Activated naive CD4-positive, alpha-beta T cell treated with anti-CD3 and anti-CD28 coated beads, Interleukin-2, amount 50 U/mL, for 72 hours (primary cell): ENCODE measurements at regions not wholly inside any gene's neighbourhood (a gene's known extent, or its start where the extent isn't known, plus 50 kb on each side); places are given as distances from the start of the nearest gene placed in this dataset.
"Not testable (repeated sequence)": the region's sequence is repeated elsewhere in the genome, so short reads cannot be mapped to it uniquely, and the experiment has no call there.

Experiments
- ATAC-seq, 2 donors: fragments of 150-1000 bp; cut with Tn5 transposase; 2 replicates each; pipeline ENCODE4 v1.10.0; 2021; ENCODE audit warnings: mild to moderate bottlenecking in 2 of 2, moderate library complexity in 2 of 2
- DNase-seq, 2 donors: peaks; one replicate each; pipeline ENCODE4 v3.0.0; 2021 to 2022; ENCODE audit warnings: low spot score in 2 of 2
- H3K27ac Mint-ChIP-seq, 2 donors: one replicate each; pipeline ENCODE4 v1.8.0; 2022; ENCODE audit warnings: mild to moderate bottlenecking in 2 of 2, mixed read lengths in 2 of 2
- H3K36me3 Mint-ChIP-seq, 2 donors: one replicate each; pipeline ENCODE4 v1.8.0; 2022; ENCODE audit warnings: mixed read lengths in 2 of 2
- H3K9me3 Mint-ChIP-seq, 2 donors: one replicate each; pipeline ENCODE4 v1.8.0; 2022; ENCODE audit warnings: mixed read lengths in 2 of 2

GRCh38 chr18:46220116-46220515 is 115.9 kb downstream of the HAUS1 start:
- Mint-ChIP-seq H3K36me3 (peaks cover 18 to 39% of the 10 kb centered on the region in 2 donors), H3K9me3 (no peaks in the 10 kb centered on the region), H3K27ac (no peak overlapping the region)
- no peak for ATAC-seq
- no peak for DNase-seq

GRCh38 chr18:46222093-46222492 is 117.9 kb downstream of the HAUS1 start:
- no peak for ATAC-seq

GRCh38 chr18:46222710-46223360 is 118.7 kb downstream of the HAUS1 start:
- peak; percentile 22 to 24 for ATAC-seq
- DNase-seq: no peak
- Mint-ChIP-seq H3K36me3 (peaks cover 7 to 21% of the 10 kb centered on the region in 2 donors), H3K27ac (peak overlapping the region; percentile 40 to 72), H3K9me3 (no peaks in the 10 kb centered on the region)

More at GRCh38 chr18:46222093-46222492, 117.9 kb downstream of the HAUS1 start:
- H3K9me3 Mint-ChIP-seq: no peaks in the 10 kb centered on the region
- no peak overlapping the region for H3K27ac Mint-ChIP-seq
- DNase-seq: no peak
- H3K36me3 Mint-ChIP-seq: peaks cover 7 to 23% of the 10 kb centered on the region in 2 donors

GRCh38 chr18:46224181-46224775 is 120.1 kb downstream of the HAUS1 start:
- H3K27ac Mint-ChIP-seq: no peak overlapping the region
- no peak for DNase-seq
- ATAC-seq: peak in 1 of 2 donors; percentile 32
- peaks cover 0 to 10% of the 10 kb centered on the region in 2 donors for H3K36me3 Mint-ChIP-seq
- no peaks in the 10 kb centered on the region for H3K9me3 Mint-ChIP-seq

GRCh38 chr18:46226461-46226860 is 122.3 kb downstream of the HAUS1 start:
- DNase-seq: no peak
- Mint-ChIP-seq H3K27ac (no peak overlapping the region), H3K36me3 (peaks cover 0 to 9% of the 10 kb centered on the region in 2 donors), H3K9me3 (no peaks in the 10 kb centered on the region)
- no peak for ATAC-seq

GRCh38 chr18:46229641-46230040 is 125.5 kb downstream of the HAUS1 start:
- not testable (repeated sequence) for DNase-seq, H3K9me3 Mint-ChIP-seq

GRCh38 chr18:46236156-46236555 is 132.0 kb downstream of the HAUS1 start:
- DNase-seq: no peak
- Mint-ChIP-seq H3K9me3 (no peaks in the 10 kb centered on the region), H3K36me3 (peaks cover 0 to 6% of the 10 kb centered on the region in 2 donors), H3K27ac (no peak overlapping the region)
- ATAC-seq: no peak

More at GRCh38 chr18:46229641-46230040, 125.5 kb downstream of the HAUS1 start:
- peak overlapping the region in 1 of 2 donors; percentile 72 for H3K27ac Mint-ChIP-seq
- H3K36me3 Mint-ChIP-seq, ATAC-seq: not testable (repeated sequence)

- Mint-ChIP-seq H3K36me3 (peaks cover 0 to 6% of the 10 kb centered on the region in 2 donors), H3K9me3 (no peaks in the 10 kb centered on the region), H3K27ac (no peak overlapping the region)
- no peak for DNase-seq
- no peak for ATAC-seq
These were observed 133.7 kb downstream of the HAUS1 start for GRCh38 chr18:46237891-46238290.

- H3K27ac Mint-ChIP-seq: no peak overlapping the region
- DNase-seq (no peak), ATAC-seq (no peak)
- no peaks in the 10 kb centered on the region for H3K9me3 Mint-ChIP-seq
- peaks cover 0 to 6% of the 10 kb centered on the region in 2 donors for H3K36me3 Mint-ChIP-seq
These were observed 135.4 kb downstream of the HAUS1 start for GRCh38 chr18:46239549-46239948.

- Mint-ChIP-seq H3K36me3 (peaks cover 0 to 6% of the 10 kb centered on the region in 2 donors), H3K27ac (no peak overlapping the region), H3K9me3 (no peaks in the 10 kb centered on the region)
- no peak for ATAC-seq
- no peak for DNase-seq
These were observed 135.8 kb downstream of the HAUS1 start for GRCh38 chr18:46239998-46240397.

- not testable (repeated sequence) for ATAC-seq, DNase-seq, H3K9me3 Mint-ChIP-seq, H3K27ac Mint-ChIP-seq, H3K36me3 Mint-ChIP-seq
These were observed 137.2 kb downstream of the HAUS1 start for GRCh38 chr18:46241393-46241792.

- Mint-ChIP-seq H3K27ac (no peak overlapping the region), H3K36me3 (peaks cover 0 to 6% of the 10 kb centered on the region in 2 donors), H3K9me3 (no peaks in the 10 kb centered on the region)
- DNase-seq: no peak
- no peak for ATAC-seq
These were observed 138.0 kb downstream of the HAUS1 start for GRCh38 chr18:46242183-46242582.

GRCh38 chr18:46243095-46243494 is 138.9 kb downstream of the HAUS1 start:
- ATAC-seq (no peak), DNase-seq (no peak)
- H3K9me3 Mint-ChIP-seq: no peaks in the 10 kb centered on the region
- H3K36me3 Mint-ChIP-seq: peaks cover 0 to 11% of the 10 kb centered on the region in 2 donors
- no peak overlapping the region for H3K27ac Mint-ChIP-seq

- Mint-ChIP-seq H3K36me3 (peaks cover 0 to 15% of the 10 kb centered on the region in 2 donors), H3K27ac (no peak overlapping the region), H3K9me3 (peaks cover 0 to 1% of the 10 kb centered on the region in 2 donors)
- ATAC-seq (no peak), DNase-seq (no peak)
These were observed 139.5 kb downstream of the HAUS1 start for GRCh38 chr18:46243673-46244072.

- no peak for DNase-seq
- Mint-ChIP-seq H3K9me3 (peaks cover 0 to 5% of the 10 kb centered on the region in 2 donors), H3K36me3 (peaks cover 0 to 13% of the 10 kb centered on the region in 2 donors), H3K27ac (peak overlapping the region in 1 of 2 donors; percentile 35)
- no peak for ATAC-seq
These were observed 141.9 kb downstream of the HAUS1 start for GRCh38 chr18:46246101-46246500.

GRCh38 chr18:46247942-46248341 is 143.8 kb downstream of the HAUS1 start:
- Mint-ChIP-seq H3K9me3 (peaks cover 0 to 5% of the 10 kb centered on the region in 2 donors), H3K36me3 (peaks cover 0 to 15% of the 10 kb centered on the region in 2 donors), H3K27ac (peak overlapping the region in 1 of 2 donors; percentile 93)
- DNase-seq (no peak), ATAC-seq (no peak)

GRCh38 chr18:46250084-46250811 is 146.1 kb downstream of the HAUS1 start:
- Mint-ChIP-seq H3K27ac (peak overlapping the region; percentile 93 to 95), H3K9me3 (peaks cover 0 to 5% of the 10 kb centered on the region in 2 donors), H3K36me3 (peaks cover 4 to 29% of the 10 kb centered on the region in 2 donors)
- DNase-seq (peak in 1 of 2 donors; percentile 49), ATAC-seq (peak; percentile 90 to 94)
